Spleen (tissue), 11 donors: ENCODE measurements at regions not wholly inside any gene's neighbourhood (a gene's known extent, or its start where the extent isn't known, plus 50 kb on each side); places are given as distances from the start of the nearest gene placed in this dataset.

ENCODE experiments used
- DNase-seq: peaks from one replicate; pipeline ENCODE4 v3.0.0-alpha.2; 2020
- H3K27ac ChIP-seq, 8 donors: fragments of 200-600 bp; sonication (generic) in 7 of 8; 1 replicate in 4 of 8; 2 replicates in 4 of 8; pipeline versions ENCODE4 v1.5.0 to v1.8.0; 2016 to 2021; ENCODE audit warnings: inconsistent platforms in 4 of 8, mild to moderate bottlenecking in 4 of 8, moderate library complexity in 1 of 8
- H3K27me3 ChIP-seq, 7 donors: fragments of 200-600 bp; sonication (generic) in 6 of 7; replicated peaks in 1 of 7; 1 replicate in 4 of 7; 2 replicates in 3 of 7; pipeline versions ENCODE4 v1.5.0 to v1.8.0; 2016 to 2021; ENCODE audit warnings: inconsistent platforms in 3 of 7, mild to moderate bottlenecking in 1 of 7
- H3K36me3 ChIP-seq, 6 donors: fragments of 200-600 bp; sonication (generic) in 5 of 6; 1 replicate in 4 of 6; 2 replicates in 2 of 6; pipeline versions ENCODE4 v1.5.0 to v1.8.0; 2016 to 2021; ENCODE audit warnings: inconsistent platforms in 2 of 6
- H3K4me1 ChIP-seq, 6 donors: fragments of 200-600 bp; sonication (generic) in 5 of 6; 1 replicate in 3 of 6; 2 replicates in 3 of 6; pipeline versions ENCODE4 v1.5.0 to v1.8.0; 2016 to 2021; ENCODE audit warnings: inconsistent platforms in 3 of 6
- H3K4me3 ChIP-seq, 8 donors: fragments of 200-600 bp; sonication (generic) in 7 of 8; 1 replicate in 4 of 8; 2 replicates in 4 of 8; pipeline versions ENCODE4 v1.5.0 to v1.8.0; 2016 to 2021; ENCODE audit warnings: inconsistent platforms in 4 of 8, mild to moderate bottlenecking in 4 of 8, moderate library complexity in 2 of 8
- H3K9me3 ChIP-seq, 8 donors: fragments of 200-600 bp; sonication (generic) in 7 of 8; 1 replicate in 4 of 8; 2 replicates in 4 of 8; pipeline versions ENCODE4 v1.5.0 to v1.8.0; 2016 to 2021; ENCODE audit warnings: inconsistent platforms in 4 of 8
- CTCF ChIP-seq, 11 experiments: fragments of 200-600 bp in 7 of 11; fragments of 450-650 bp in 4 of 11; sonication (generic) in 4 of 11; IDR thresholded peaks in 8 of 11; conservative IDR thresholded peaks in 3 of 11; 1 replicate in 7 of 11; 2 replicates in 4 of 11; pipeline versions ENCODE4 v1.4.0 to v1.8.0; 2016 to 2021; ENCODE audit warnings: antibody characterized with exemption in 11 of 11, inconsistent platforms in 4 of 11, mild to moderate bottlenecking in 1 of 11
- POLR2A ChIP-seq, 3 donors: fragments of 450-650 bp; IDR thresholded peaks; one replicate each; pipeline ENCODE4 v1.5.1; 2017; ENCODE audit warnings: antibody characterized with exemption in 3 of 3, mild to moderate bottlenecking in 1 of 3
- POLR2AphosphoS5 ChIP-seq, 3 donors: sonication (generic); formaldehyde crosslinking; IDR thresholded peaks; one replicate each; pipeline ENCODE4 v1.5.1; 2017; ENCODE audit warnings: antibody characterized with exemption in 3 of 3
- WGBS, 5 donors: extraction: QIAGEN DNeasy Blood & Tissue Kit in 3 of 5; methylation state at CpG; one replicate each; pipeline versions ENCODE4 v1.1.5 to v1.1.7; 2013 to 2018; 5-methylcytosine and 5-hydroxymethylcytosine counted together
- intact Hi-C: fragments of 100-400 bp; cut with DNase I; formaldehyde crosslinking; loops from one replicate; pipeline ENCODE4 v1.15.0; 2023; ENCODE audit warnings: low total_unique reads
- donor health status: healthy with polysubstance abuse.
- donor health status: DM: no; HTN: no; CAD: no; lungs with moderate emphysema.
- donor health status: DM: no; HTN: no; CAD: no.
- donor health status: Bipolar disorder and iron deficiency.
- donor health status: healthy.
- donor health status: DM: no; HTN: no; CAD: no.
- donor health status: DM: yes; HTN: yes; CAD: no.

- no peak for DNase-seq
Observed at GRCh38 chr2:199144546-199144945, 313.2 kb downstream of the SATB2 start.

GRCh38 chr2:199144036-199144435 is 313.7 kb downstream of the SATB2 start:
- DNase-seq = no peak
- Histone ChIP-seq H3K36me3 (no peaks in the 10 kb centered on the region), H3K9me3 (peaks cover 0 to 21% (median 2%) of the 10 kb centered on the region in 8 donors), H3K27me3 (no peaks in the 10 kb centered on the region), H3K27ac (no peak overlapping the region), H3K4me3 (no peak overlapping the region), H3K4me1 (no peaks in the 10 kb centered on the region)
- intact Hi-C loops = no loop called here
- 32 to 97% (median 83%) methylated on average over 1 of the region's 1 CpG for WGBS, 5 donors
- no peak for TF ChIP-seq POLR2A (IDR thresholded peaks at IDR 0.05)
- TF ChIP-seq POLR2AphosphoS5 (IDR thresholded peaks at IDR 0.05) = no peak
- no peak for TF ChIP-seq CTCF (IDR thresholded peaks at IDR 0.05 in 8 of 11, conservative IDR thresholded peaks at IDR 0.05 in 3 of 11)

More at GRCh38 chr2:199144546-199144945, 313.2 kb downstream of the SATB2 start:
- no peak for TF ChIP-seq POLR2AphosphoS5 (IDR thresholded peaks at IDR 0.05)
- no peak for TF ChIP-seq POLR2A (IDR thresholded peaks at IDR 0.05)
- no peak for TF ChIP-seq CTCF (IDR thresholded peaks at IDR 0.05 in 8 of 11, conservative IDR thresholded peaks at IDR 0.05 in 3 of 11)
- Histone ChIP-seq H3K9me3 (peaks cover 0 to 21% (median 2%) of the 10 kb centered on the region in 8 donors), H3K4me3 (no peak overlapping the region), H3K27ac (no peak overlapping the region), H3K4me1 (no peaks in the 10 kb centered on the region), H3K36me3 (no peaks in the 10 kb centered on the region), H3K27me3 (no peaks in the 10 kb centered on the region)
- intact Hi-C loops = no loop called here

GRCh38 chr2:199136681-199137080 is 321.1 kb downstream of the SATB2 start:
- no peak for DNase-seq
- H3K9me3 ChIP-seq = peaks cover 0 to 20% (median 2%) of the 10 kb centered on the region in 8 donors
- TF ChIP-seq CTCF (IDR thresholded peaks at IDR 0.05 in 8 of 11, conservative IDR thresholded peaks at IDR 0.05 in 3 of 11) (no peak), POLR2A (IDR thresholded peaks at IDR 0.05) (no peak), POLR2AphosphoS5 (IDR thresholded peaks at IDR 0.05) (no peak)
- no peak overlapping the region for H3K4me3 ChIP-seq
- H3K36me3 ChIP-seq = no peaks in the 10 kb centered on the region
- H3K4me1 ChIP-seq = no peaks in the 10 kb centered on the region
- H3K27ac ChIP-seq = no peak overlapping the region
- intact Hi-C loops = no loop called here
- H3K27me3 ChIP-seq = no peaks in the 10 kb centered on the region

- WGBS, 5 donors = 79 to 92% (median 90%) methylated on average over 4 of the region's 4 CpGs
- Histone ChIP-seq H3K36me3 (no peaks in the 10 kb centered on the region), H3K4me3 (no peak overlapping the region), H3K27ac (no peak overlapping the region), H3K9me3 (peaks cover 0 to 15% (median 1%) of the 10 kb centered on the region in 8 donors), H3K27me3 (no peaks in the 10 kb centered on the region), H3K4me1 (no peaks in the 10 kb centered on the region)
- intact Hi-C loops = no loop called here
- TF ChIP-seq POLR2AphosphoS5 (IDR thresholded peaks at IDR 0.05) (no peak), POLR2A (IDR thresholded peaks at IDR 0.05) (no peak), CTCF (IDR thresholded peaks at IDR 0.05 in 8 of 11, conservative IDR thresholded peaks at IDR 0.05 in 3 of 11) (no peak)
- no peak for DNase-seq
Observed at GRCh38 chr2:199136242-199136641, 321.5 kb downstream of the SATB2 start.
